ENCODE measurements at regions not wholly inside any gene's neighbourhood (a gene's known extent, or its start where the extent isn't known, plus 50 kb on each side); places are given as distances from the start of the nearest gene placed in this dataset.

DNA sequence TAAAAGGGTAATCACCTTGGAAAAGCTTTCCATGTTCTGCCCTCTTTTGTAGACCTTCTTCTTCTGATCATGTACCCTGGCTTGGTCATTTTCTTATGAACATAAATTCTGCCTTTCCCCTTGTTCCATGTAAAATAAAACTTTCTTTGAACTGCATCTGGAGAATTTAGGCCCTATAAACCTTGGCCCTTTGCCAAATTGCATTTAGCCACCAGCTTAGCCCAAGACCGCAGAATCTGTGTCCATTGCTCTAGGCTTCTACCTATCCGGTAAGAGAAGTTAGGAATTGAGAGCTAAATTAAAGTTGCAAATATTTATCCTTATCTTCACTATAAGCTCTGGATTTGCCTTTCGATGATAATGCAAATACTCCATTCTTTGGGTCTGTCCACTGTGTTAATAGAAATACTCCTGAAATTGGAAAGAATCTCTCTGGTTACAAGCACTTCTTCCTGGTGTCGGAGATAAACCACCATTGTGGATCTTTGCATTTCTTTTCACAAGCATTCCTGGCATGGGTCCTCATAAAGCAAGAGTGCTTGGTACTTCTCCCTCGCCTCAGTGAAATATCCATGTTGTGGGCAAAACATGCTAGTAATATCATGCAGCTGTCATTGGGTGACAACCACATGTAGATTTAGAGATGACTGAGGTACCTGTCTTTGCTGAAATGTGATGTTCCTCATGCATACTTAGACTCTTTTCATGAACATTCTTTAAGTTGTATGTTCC is 698.0 kb upstream of the WWC1 start:
- H3K4me1 Mint-ChIP-seq, result no peaks in the 10 kb centered on the region
- intact Hi-C loops (cut with micrococcal nuclease), result no loop called here

DNA sequence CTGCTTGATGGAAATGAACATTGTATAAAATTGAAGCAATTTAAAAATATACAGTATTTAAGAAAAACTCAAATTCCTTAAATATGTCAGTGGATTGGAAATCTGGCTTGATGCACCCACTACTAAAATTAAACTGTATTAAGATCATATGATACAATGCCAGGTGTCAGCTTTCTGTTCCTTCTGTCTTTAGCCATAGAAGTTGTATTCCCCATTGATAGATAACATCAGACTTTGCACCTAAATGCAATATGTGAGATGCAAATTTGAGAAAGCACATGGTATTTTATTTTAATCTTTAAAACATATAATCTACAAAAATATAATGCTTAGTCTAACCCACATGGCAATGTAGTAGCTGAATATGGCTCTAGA is 697.4 kb upstream of the WWC1 start:
- Histone ChIP-seq H3K4me1 (ENCODE audit: control insufficient read depth, insufficient read depth, low read length) (no peaks in the 10 kb centered on the region), H3K27ac (ENCODE audit: low read length) (no peak overlapping the region), H3K4me3 (ENCODE audit: low read length) (no peak overlapping the region), H3K9me3 (ENCODE audit: control insufficient read depth, insufficient read depth, low read length) (no peaks in the 10 kb centered on the region), H3K27me3 (ENCODE audit: control insufficient read depth, insufficient read depth, low read length) (no peaks in the 10 kb centered on the region), H3K36me3 (ENCODE audit: control insufficient read depth, insufficient read depth, low read length) (no peaks in the 10 kb centered on the region)
- no peak overlapping the region for H3K27ac Mint-ChIP-seq
- no peaks in the 10 kb centered on the region for H3K4me1 Mint-ChIP-seq
- ATAC-seq, result no peak
- DNase-seq, result no peak
- no peak for TF ChIP-seq CTCF (IDR thresholded peaks at IDR 0.05)
- no peak overlapping the region for H3K4me3 Mint-ChIP-seq
- no peaks in the 10 kb centered on the region for H3K27me3 Mint-ChIP-seq (ENCODE audit: low read depth in 2 of 2)
- intact Hi-C loops (cut with micrococcal nuclease), result no loop called here
- peaks cover 0 to 3% of the 10 kb centered on the region in 2 donors for H3K9me3 Mint-ChIP-seq
- no peaks in the 10 kb centered on the region for H3K36me3 Mint-ChIP-seq

More for the DNA sequence above, 698.0 kb upstream of the WWC1 start:
- no peak for DNase-seq
- no peak overlapping the region for H3K4me3 ChIP-seq (ENCODE audit: low read length)
- 83% methylated on average over 3 of the region's 5 CpGs for WGBS (ENCODE audit: insufficient coverage)
- TF ChIP-seq CTCF (IDR thresholded peaks at IDR 0.05), result no peak
- no peaks in the 10 kb centered on the region for H3K27me3 ChIP-seq (ENCODE audit: control insufficient read depth, insufficient read depth, low read length)
- no peak for ATAC-seq
- peaks cover 0 to 3% of the 10 kb centered on the region in 2 donors for H3K9me3 Mint-ChIP-seq
- no peak overlapping the region for H3K27ac Mint-ChIP-seq
- no peaks in the 10 kb centered on the region for H3K4me1 ChIP-seq (ENCODE audit: control insufficient read depth, insufficient read depth, low read length)
- H3K36me3 ChIP-seq (ENCODE audit: control insufficient read depth, insufficient read depth, low read length), result no peaks in the 10 kb centered on the region
- no peak overlapping the region for H3K4me3 Mint-ChIP-seq
- no peak overlapping the region for H3K27ac ChIP-seq (ENCODE audit: low read length)
- H3K36me3 Mint-ChIP-seq, result no peaks in the 10 kb centered on the region
- H3K9me3 ChIP-seq (ENCODE audit: control insufficient read depth, insufficient read depth, low read length), result no peaks in the 10 kb centered on the region
- H3K27me3 Mint-ChIP-seq (ENCODE audit: low read depth in 2 of 2), result no peaks in the 10 kb centered on the region

GRCh38 chr5:167594750-167595149 is 696.7 kb upstream of the WWC1 start:
- 77% methylated on average over 3 of the region's 3 CpGs for WGBS (ENCODE audit: insufficient coverage)
- no peak overlapping the region for H3K27ac ChIP-seq (ENCODE audit: low read length)
- H3K4me3 ChIP-seq (ENCODE audit: low read length), result no peak overlapping the region
- no peaks in the 10 kb centered on the region for H3K27me3 ChIP-seq (ENCODE audit: control insufficient read depth, insufficient read depth, low read length)
- no peaks in the 10 kb centered on the region for H3K4me1 ChIP-seq (ENCODE audit: control insufficient read depth, insufficient read depth, low read length)
- H3K9me3 ChIP-seq (ENCODE audit: control insufficient read depth, insufficient read depth, low read length), result no peaks in the 10 kb centered on the region
- Mint-ChIP-seq H3K4me3 (no peak overlapping the region), H3K9me3 (peaks cover 0 to 3% of the 10 kb centered on the region in 2 donors), H3K36me3 (no peaks in the 10 kb centered on the region), H3K27ac (no peak overlapping the region), H3K4me1 (no peaks in the 10 kb centered on the region), H3K27me3 (ENCODE audit: low read depth in 2 of 2) (no peaks in the 10 kb centered on the region)
- H3K36me3 ChIP-seq (ENCODE audit: control insufficient read depth, insufficient read depth, low read length), result no peaks in the 10 kb centered on the region
- intact Hi-C loops (cut with micrococcal nuclease), result no loop called here
- no peak for ATAC-seq
- no peak for DNase-seq
- no peak for TF ChIP-seq CTCF (IDR thresholded peaks at IDR 0.05)

DNA sequence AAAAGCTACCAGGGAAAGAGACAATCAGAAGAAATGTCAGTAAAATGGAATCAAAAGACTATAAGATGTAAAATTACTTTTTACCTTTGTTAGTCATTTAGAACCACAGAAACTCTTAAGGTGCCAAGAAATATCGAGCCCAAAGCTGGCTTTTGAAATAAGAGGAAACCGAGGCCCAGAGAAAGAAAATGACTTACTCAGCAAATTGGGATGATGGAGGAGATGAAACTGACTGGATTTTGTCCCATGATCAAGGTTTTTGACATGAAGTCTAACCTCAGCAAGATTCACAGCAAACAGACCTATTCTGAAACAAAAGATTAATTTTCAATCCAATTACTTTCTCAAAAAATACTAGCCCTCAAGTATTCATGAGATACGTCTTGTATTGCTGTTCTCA is 696.2 kb upstream of the WWC1 start:
- H3K27me3 Mint-ChIP-seq (ENCODE audit: low read depth in 2 of 2), result no peaks in the 10 kb centered on the region
- TF ChIP-seq CTCF (IDR thresholded peaks at IDR 0.05), result no peak
- H3K4me1 Mint-ChIP-seq, result no peaks in the 10 kb centered on the region
- H3K27ac ChIP-seq (ENCODE audit: low read length), result no peak overlapping the region
- H3K4me3 ChIP-seq (ENCODE audit: low read length), result no peak overlapping the region
- no peaks in the 10 kb centered on the region for H3K36me3 ChIP-seq (ENCODE audit: control insufficient read depth, insufficient read depth, low read length)
- DNase-seq (no peak), ATAC-seq (no peak)
- intact Hi-C loops (cut with micrococcal nuclease), result no loop called here
- 80% methylated on average over 2 of the region's 3 CpGs for WGBS (ENCODE audit: insufficient coverage)
- H3K27ac Mint-ChIP-seq, result no peak overlapping the region
- H3K4me1 ChIP-seq (ENCODE audit: control insufficient read depth, insufficient read depth, low read length), result no peaks in the 10 kb centered on the region
- no peak overlapping the region for H3K4me3 Mint-ChIP-seq
- no peaks in the 10 kb centered on the region for H3K9me3 ChIP-seq (ENCODE audit: control insufficient read depth, insufficient read depth, low read length)
- H3K36me3 Mint-ChIP-seq, result no peaks in the 10 kb centered on the region
- no peaks in the 10 kb centered on the region for H3K27me3 ChIP-seq (ENCODE audit: control insufficient read depth, insufficient read depth, low read length)
- H3K9me3 Mint-ChIP-seq, result peaks cover 0 to 3% of the 10 kb centered on the region in 2 donors

Data from natural killer cell (primary cell).